HUDEP-2 (cell line): ENCODE measurements at regions not wholly inside any gene's neighbourhood (a gene's known extent, or its start where the extent isn't known, plus 50 kb on each side); places are given as distances from the start of the nearest gene placed in this dataset.
"Not testable (repeated sequence)": the region's sequence is repeated elsewhere in the genome, so short reads cannot be mapped to it uniquely, and the experiment has no call there.

Experiments used
- DNase-seq, 76 experiments: peaks; one replicate each; lab custom pipeline; 2025; ENCODE audit not compliant: unreplicated experiment in 76 of 76; lab: John Stamatoyannopoulos, UW

DNA sequence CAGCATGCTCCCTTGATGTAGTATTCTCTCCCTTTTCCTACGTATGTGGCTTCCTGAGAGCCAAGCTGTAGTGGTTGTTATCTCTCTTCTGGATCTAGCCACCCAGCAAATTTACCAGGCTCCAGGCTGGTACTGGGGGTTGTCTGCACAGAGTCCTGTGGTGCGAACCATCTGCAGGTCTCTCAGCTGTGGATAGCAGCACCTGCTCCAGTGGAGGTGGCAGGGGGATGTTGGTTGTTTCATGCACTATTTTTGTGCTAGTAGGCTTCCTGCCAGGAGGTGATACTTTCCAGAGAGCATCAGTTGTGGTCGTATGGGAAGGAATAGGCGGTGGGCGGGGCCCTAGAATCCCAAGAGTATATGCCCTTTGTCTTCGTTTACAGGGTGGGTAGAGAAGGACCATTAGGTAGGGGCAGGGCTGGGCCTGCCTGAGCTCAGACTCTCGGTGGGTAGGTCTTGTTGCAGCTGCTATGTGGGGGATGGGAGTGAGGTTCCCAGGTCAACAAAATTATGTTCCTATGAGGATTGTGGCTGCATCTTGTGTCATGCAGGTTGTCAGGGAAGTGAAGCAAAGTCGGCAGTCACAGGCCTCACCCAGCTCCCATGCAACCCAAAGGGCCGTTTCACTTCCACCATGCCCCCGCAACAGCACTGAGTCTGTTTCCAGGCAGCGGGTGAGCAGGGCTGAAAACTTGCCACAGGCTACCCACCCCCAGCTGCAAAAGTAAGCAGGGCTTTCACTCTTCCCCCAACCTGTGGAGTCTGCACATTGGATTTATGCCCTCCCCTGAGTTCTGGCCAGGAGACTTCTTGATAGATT, 1139.5 kb downstream of the BCL11A start:
- no peak for DNase-seq

DNA sequence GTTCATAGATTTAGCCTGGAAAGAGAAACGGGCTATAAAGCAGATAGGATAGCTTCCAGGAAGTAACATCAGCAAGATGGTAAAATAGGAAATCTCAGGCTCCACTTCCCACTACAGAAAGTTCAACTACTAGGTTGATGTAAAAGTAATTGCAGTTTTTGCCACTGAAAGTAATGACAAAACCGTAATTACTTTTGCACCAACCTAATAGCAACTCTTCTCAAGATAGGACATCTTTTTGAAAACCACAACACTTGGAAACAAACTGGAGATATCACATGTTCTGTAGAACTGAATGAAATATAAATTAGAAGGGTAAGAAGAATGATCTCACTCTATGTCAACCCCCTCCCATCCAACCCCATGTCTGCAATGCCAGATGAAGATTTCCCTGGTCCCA, 1154.3 kb downstream of the BCL11A start:
- no peak for DNase-seq

DNA sequence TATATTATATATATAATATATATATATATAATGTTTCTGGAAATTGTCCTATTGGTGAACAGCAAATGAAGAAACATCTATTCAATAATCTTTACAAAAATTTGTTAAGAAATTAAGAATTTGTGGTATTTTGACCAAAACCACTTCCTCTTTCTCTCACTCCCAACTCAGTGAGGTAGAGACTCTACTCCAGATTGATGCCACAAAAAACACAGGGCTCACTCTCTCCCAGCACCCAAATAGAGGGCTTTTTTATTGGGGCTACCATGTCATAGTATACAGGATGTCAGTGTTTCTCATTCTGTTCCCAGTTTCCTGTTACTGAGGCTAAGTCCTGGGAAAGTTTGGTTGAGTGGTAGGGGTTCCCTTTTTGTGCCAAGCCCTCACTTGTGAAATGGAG, 1155.4 kb downstream of the BCL11A start:
- DNase-seq = no peak

DNA sequence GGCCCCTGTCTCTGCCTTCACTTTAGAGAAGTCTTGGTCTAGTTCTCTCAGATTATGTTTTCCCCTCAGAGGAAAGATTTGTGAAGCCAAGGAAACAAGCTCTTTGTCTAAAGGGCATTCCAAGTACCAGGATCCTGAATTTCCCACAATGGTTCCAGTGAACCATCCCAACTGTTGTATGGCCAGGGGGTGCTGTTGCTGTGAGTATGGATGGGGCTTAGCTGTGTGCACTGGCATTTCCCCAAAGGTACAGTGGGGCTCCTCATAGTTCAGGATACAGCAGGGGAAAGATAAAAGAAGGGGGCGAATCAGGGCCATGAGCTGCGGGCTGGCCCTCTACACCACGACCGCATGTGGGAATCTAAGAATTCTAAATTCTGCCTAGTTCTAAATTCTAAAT, 1154.0 kb upstream of the FANCL start:
- DNase-seq = no peak

DNA sequence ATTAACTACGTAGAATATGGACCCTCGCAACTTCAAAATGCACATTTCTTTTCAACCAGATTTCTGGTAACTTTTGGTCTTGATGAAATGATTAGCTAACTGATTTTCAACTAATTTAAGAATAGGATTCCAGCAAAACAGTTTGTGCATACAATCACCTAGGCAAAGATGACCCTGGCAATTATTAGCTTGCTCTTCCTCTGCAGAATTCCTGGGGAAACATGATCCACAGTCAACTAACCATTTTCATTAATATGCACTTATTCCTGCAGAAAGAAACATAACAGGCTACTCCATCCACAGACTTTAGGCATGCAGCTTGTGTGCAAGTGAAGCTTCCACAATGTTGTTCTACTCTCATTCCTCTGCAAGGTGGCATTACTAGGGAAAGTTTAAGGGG, 1150.8 kb upstream of the FANCL start:
- DNase-seq = no peak

DNA sequence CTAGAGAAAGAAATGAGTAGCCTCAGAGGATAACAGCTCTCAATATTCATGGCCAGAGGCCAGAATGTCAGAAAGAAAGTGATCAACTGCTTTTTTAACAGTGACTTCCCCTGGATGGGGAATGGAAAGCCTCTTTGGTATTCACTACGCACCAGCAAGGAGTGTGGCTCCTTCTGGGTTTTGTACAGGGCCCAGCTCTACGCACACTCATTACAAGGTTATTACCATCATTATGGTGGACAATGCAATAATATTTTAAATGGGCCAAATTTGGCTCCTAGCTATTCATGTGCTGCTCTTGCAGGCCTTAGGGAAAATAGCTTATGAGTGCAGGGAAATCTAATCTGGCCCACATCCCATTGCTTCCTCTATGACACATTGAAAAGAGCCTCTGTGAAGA, 1149.5 kb upstream of the FANCL start:
- no peak for DNase-seq

DNA sequence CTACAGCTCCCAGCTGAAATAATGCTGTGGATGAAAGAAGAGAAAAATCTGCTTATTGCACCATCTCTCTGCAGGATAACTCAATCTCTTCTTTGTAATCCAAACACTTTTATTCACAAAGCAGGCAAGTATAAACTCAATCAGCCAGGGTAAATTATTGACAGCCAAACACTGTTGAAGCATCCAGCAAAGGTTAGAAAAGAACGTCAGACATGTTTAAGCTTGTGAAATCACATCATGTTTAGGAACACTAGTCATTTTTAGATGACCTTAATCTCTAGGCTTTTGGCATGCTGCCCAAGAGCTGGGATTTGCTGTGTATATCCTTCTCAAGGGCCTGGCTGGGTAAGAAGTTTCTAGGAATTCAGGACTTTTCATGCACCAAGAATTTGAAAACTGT, 1148.1 kb upstream of the FANCL start:
- peak in 1 of 76 experiments; percentile 1 for DNase-seq

DNA sequence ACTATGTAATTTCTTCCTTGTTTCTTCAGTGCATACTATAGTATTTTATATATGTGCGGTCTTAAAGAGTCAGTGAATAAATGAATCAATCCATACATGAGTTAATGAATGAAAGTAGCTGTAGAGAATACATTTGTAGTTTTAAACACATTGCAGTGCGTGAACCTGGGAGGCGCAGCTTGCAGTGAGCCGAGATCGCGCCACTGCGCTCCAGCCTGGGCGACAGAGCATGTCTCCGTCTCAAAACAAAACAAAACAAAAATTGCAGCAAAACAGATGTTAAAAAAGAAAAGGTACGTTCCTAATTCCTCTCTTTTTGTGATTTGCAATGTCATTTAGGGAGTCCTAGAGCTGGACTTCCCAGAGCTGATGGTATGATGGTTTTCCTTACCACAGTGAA, 1144.8 kb upstream of the FANCL start:
- no peak for DNase-seq

DNA sequence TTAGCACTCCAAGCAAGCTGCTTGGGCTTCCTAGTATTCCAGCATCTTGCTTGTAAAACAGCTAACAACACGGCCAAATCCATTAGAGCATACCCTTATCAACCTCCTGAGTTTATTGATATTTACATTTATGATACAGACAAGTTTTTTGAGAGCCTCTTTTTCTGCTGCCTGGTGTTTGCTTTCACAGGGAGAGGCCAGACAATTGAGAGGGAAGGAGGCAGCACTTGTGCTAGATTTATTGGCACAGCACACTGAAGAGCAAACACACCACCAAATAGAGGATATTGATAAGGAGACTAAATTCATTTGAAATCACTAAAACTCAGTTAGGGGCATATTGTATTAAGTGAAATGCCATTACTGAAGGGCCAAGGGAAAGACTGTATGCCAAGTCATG, 1142.3 kb upstream of the FANCL start:
- no peak for DNase-seq

DNA sequence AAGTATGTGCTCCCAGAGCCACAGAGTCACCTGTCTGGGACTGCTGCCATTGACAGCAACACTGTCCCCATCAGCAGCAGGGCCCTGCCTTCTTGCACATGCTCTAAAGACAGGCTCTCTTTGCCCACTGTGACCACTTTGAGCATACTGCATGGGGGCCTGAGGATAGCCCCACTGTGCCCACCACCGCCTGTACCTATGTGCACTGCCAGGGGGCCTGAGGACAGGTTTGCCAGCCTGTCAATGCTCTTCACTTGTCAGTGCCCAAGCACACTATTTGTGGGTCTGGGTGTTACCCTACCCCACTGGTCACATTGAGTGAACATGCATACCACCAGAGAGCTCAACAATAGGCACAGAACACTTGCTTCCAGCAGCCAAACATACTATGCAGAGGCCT, 1137.0 kb upstream of the FANCL start:
- no peak for DNase-seq

DNA sequence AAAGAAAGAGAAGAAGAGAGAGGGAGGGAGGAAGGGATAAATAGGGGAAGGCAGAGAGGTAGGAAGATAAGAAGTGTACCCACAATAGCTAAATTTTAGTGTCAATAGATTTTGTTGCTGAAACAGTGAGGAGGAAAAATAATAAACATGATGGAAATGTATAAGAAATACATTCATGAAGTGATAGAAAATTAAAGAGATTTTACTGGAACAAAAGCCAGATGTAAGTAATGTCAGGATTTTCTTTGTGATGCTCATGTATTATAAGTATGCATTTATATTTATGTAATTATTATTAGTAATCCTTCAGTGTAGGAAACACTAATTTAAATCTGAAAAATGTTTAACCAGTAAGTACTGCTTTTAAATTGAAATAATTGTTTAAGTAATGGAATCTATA, 1125.2 kb upstream of the FANCL start:
- DNase-seq = no peak

DNA sequence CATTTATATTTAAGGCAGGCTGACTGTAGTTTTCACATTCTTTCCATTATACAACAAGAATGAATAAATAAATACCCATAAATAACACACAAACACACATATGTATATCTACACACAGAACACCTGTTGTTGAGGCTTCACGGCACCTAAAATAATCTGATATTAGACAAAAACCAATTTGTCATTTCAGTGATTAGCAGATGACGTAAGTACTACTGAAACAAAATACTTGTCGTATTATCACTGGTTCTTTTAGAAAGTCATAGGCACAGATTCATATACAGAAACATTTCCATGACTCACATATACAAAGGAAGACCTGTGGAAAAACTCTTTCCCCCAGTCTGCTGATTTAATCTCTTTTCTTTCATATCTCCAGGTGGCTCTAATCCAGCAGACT, 1113.4 kb upstream of the FANCL start:
- DNase-seq = no peak

DNA sequence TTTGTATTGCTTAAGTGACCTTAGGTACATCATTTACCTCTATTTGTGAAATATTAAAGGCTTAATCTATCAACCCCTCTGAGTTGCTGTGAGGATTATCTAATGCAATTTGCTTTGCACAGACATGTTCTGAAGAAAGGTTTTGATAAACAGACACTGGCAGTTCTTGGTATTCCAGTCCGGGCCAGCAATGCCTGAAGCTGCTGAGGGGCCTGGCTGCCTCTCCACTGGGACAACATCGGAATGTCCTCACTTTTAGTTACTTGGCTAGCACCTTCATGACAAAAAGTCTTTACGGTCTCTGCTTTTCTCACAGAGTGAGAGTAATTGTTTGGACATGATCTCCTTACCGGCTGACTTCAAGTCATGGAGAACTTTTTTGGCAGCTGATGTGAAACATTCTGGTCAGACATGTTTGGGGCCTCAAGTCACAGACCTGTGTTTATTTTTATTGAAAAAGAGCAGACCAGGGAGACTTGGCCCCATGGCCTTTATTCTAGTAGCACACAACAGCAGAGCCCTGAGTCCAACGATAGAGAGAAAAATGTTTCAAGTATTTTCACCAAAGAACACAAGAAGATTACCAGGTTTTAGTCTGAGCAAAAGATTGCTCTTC, 1112.3 kb upstream of the FANCL start:
- DNase-seq = no peak

DNA sequence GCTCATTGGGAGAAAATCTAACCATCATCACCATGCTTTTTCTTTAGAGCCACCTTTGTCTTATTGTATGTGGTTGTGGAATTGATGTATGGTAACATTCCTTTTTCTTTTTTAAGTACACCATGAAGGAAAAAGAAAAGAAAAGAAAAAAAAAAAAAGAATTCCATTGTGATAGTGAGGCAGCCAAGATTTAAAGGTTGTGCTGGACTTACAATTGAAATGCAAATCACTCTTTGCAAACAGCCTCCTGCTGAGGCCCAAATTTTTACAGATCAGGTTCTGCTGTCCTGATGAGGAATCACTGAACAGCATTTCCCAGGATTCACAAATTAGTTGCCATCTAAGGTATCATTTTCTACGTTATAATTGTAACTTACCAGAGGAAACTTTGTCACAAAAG, 1101.0 kb upstream of the FANCL start:
- no peak for DNase-seq

DNA sequence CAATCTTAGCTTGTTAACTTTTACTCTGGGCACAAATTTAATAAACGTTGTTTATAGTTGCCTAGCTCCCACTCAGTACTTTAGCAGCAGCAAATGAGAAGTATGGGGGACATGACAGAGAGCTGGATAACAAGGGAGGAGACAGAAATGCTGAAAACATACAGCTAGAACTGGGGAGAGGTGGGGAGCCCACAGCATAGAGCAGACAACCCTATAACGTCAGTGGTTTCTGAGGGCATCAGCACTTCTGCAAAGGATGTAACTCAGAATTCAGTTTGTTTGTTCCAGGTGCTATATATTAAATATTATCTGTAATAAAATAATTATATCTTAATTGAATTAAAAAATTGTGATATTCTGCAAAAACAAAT, 1098.7 kb upstream of the FANCL start:
- no peak for DNase-seq

DNA sequence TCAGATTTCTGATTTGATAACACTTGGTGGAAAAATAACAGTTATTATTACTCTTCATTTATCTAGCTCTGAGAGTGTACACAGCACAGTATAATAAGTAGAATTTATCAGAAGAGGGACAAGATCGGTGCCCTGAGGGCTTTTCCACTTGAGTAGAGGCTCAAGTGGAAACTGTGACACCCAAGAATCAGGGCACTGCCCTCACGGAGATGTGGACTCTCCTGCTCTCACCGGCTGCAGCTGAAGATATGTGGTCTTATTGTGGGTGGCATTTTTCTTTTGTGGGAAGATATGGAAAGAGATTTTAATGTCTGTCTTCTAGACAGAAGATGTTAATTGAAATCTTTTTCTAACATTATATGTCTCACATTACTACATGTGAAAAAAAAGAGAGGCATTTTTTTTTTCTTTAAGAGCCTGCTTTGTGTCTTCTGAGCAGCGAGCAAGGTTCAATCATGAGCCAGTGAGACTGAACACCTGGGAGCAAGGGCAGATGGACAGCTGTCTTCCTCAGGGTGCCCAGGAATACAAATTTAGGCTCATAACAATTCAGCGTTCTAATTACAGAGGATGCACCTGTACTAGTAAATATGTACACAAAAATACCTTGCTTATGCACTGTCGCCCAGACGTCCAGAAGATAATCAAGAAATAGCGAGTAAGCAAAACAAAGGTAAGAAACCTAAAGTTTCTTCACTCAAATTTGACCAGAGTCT, 1098.2 kb upstream of the FANCL start:
- DNase-seq = peak in 2 of 76 experiments; percentile 2 to 17

DNA sequence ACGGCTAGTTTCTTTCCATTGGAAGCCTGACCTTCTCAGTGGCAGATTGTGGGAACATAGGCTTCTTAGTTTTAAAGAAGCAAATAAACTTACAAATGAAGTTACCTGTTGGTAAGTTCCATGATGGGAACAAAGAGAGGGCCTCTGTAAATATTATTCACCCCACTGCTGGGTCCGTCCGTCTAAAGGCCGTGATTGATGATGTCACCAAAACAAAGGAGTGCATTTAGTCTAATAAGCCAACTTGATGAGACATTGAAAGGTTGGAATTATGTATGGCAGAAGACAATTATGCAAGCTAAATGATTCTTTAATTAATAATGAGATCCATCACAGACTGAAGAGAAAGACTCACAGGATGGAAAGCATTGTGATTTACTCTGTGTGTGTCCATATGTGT, 1091.9 kb upstream of the FANCL start:
- no peak for DNase-seq

DNA sequence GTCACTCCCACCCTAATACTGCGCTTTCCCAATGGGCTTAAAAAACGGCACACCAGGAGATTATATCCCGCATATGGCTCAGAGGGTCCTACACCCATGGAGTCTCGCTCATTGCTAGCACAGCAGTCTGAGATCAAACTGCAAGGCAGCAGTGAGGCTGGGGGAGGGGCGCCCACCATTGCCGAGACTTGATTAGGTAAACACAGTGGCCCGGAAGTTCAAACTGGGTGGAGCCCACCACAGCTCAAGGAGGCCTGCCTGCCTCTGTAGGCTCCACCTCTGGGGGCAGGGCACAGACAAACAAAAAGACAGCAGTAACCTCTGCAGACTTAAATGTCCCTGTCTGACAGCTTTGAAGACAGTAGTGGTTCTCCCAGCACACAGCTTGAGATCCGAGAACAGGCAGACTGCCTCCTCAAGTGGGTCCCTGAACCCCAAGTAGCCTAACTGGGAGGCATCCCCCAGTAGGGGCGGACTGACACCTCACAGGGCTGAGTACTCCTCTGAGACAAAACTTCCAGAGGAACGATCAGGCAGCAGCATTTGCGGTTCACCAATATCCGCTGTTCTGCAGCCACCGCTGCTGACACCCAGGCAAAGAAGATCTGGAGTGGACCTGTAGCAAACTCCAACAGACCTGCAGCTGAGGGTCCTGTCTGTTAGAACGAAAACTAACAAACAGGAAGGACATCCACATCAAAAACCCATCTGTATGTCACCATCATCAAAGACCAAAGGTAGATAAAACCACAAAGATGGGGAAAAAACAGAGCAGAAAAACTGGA, 1085.6 kb upstream of the FANCL start:
- not testable (repeated sequence) for DNase-seq

DNA sequence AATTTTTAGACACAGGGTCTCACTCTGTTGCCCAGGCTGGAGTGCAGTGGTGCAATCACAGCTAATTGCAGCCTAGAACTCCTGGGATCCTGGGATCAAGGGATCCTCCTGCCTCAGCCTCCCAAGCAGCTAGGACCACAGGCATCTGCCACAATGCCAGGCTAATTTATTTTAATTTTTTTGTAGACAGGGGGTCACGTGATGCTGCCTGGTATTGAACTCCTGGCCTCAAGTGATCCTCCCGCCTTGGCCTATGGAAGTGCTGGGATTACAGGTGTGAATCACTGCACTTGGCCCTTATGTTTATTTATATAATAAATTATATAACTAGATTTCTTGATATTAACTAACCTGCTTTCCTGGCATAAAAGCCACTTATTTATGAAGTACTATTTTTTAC, 1081.7 kb upstream of the FANCL start:
- no peak for DNase-seq

DNA sequence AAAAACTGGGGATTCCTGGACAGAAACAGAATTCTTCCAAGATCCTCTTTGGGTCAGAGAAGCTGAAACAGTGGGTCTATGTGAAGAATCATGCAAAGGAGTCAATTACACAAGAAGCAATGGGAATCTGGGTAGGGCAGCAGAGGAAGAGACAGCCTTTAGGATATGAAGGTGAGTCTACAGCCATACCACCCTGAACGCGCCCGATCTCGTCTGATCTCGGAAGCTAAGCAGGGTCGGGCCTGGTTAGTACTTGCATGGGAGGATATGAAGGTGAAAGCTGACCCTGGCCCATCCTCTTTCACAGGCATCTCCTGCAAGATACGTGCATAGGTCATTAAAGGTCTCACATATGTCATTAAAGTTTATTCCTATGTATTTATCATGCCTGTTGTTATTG, 1080.9 kb upstream of the FANCL start:
- no peak for DNase-seq
